Germinal center (tissue), 1 donor: ENCODE measurements at regions not wholly inside any gene's neighbourhood (a gene's known extent, or its start where the extent isn't known, plus 50 kb on each side); places are given as distances from the start of the nearest gene placed in this dataset.

Experiments used
- DNase-seq: peaks from one replicate; pipeline ENCODE4 v3.0.0; 2012; ENCODE audit warnings: mixed read lengths, low spot score

DNA sequence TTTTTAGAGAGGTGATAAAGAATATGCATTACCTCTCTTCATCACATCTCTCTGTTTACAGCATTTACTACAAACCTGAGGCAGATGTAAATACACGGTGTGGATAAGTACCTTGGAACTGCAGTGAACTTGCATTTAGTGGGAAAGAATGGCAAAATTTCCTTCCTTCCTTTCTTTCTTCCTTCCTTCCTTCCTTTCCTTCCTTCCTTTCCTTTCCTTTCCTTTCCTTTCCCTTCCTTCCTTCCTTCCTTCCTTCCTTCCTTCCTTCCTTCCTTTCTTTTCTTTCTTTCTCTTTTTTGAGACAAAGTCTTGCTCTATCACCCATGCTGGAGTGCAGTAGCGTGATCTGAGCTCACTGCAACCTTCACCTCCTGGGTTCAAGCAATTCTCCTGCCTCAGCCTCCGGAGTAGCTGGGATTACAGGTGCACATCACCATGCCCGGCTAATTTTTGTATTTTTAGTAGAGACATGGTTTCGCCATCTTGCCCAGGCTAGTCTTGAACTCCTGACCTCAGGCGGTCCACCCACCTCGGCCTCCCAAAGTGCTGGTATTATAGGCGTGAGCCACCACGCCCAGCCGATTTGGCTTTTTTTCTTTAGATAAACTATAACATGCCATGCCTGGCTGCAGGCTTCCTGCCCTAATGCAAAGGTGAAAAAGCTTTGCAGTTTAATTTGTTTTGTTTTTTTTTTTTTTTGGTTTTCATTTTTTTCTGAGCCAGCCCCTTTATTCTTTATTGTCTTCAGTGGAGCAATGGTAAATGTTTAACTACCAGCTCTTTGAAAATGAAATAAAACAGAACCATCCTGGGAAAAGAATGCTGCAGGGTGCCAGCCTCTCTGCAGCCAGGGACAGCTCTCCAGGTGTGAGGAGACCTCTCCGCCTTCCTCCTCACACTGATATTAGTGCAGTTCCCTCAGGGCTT, 64.2 kb upstream of the NEDD9 start:
- DNase-seq = no peak

DNA sequence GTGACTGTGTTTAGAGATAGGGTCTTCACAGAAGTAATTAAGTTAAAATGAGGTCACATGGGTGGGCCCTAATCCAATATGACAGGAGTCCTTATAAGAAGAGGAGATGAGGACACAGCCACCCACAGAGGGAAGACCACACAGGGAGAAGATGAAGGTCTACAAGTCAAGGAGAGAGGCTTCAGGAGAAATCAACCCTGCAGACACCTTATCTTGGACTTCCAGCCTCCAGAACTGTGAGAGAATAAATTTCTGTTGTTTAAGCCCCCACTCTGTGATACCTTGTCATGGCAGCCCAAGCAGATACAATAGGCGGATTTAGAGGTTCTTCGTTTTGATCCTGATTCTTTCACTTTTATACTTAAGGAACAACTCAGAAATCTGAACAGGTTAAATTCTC, 63.5 kb upstream of the NEDD9 start:
- DNase-seq = no peak

DNA sequence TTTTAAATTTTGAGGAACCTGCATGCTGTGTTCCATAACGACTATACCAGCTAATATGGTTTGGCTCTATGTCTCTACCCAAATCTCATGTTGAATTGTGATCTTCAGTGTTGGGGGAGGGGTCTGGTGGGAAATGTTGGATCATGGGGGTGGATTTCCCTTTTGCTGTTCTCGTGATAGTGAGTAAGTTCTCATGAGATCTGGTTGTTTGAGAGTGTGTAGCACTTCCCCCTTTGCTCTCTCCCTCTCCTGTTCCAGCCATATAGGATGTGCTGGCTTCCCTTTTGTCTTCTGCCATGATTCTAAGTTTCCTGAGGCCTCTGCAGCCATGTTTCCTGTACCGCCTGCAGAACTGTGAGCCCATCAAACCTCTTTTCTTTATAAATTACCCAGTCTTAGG, 61.8 kb upstream of the NEDD9 start:
- DNase-seq = no peak

DNA sequence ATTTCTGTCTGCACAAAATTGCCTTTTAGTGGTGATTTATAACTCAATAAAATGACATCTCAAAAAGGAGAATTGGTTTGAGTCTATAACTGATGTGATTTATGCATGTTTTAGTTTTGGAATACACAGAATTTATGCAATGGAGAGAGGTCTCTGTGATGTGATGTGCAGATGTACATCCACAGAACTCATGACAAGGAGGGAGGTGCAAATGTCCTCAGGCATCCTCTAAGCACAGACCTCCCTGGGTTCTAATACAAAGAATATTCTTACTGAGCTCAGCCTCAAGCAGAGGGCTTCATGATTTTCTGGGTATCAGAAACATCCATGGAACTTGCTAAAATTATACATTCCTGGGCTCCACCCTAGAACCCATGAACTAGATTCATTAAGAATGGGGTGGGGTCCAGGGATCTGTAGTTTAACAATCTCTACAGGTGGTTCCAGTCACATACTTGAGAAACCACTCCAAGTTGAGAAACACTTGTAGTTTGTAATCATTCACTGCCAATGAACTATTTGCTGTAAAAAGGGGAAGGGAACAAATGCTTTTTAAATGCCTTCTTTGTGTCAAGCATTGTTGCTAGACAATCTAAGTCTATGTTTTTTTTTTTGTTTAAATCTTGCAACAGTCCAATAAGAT, 60.2 kb upstream of the NEDD9 start:
- no peak for DNase-seq

DNA sequence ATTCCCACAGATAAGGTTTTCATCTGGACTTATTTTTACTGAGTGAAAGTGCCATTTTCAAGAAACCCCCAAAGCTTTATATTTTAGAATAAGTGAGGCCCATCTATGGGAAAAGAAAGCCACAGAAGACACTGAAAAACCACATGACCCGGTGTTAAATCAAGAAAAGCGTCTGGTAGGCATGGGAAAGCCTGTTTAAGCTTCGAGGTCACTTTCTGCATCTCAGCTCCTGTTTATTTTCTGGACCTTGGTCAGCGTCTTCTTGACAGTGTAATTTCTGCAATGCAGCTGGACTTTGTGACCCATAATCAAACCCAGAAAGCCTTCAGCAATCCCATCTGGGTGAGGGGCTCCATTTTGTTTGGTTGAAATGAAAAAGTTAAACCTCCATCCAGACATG, 59.6 kb upstream of the NEDD9 start:
- DNase-seq = no peak

DNA sequence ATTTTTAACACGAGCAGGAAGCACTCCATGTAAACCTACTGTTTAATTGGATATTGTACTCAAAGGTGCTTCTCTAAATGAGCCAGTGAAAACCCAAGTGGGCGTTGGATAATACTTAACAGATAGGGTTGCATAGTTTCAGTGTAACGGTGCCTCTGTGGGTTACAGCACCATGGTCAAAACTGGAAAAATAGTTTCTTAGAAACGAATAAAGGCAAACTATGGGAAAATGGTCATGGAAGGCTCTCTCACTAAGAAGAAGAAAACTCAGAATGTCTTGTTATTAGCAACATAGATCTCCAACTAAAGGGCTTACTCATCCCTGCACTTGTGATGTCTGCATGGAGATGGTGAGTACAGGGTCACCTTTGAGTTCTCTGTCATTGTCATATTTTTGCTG, 59.1 kb upstream of the NEDD9 start:
- DNase-seq = no peak

DNA sequence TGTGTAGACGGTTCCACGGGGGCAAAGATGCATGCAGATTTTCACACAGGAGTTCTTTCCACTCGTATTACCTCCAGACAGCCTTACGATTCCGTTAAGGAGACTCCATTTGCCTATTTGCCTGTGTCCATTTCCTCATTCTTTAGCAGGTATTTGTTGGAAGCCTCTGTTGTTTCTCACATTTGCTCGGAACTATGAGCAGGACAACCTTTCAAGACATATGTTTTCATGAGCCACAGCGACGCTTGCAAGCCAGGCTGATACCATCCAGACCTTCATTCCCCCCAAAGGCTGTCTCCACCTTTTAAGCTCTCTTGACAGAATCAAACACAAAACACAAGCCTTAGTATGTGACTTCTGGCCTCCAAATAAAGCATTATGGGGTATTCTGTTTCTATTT, 57.6 kb upstream of the NEDD9 start:
- no peak for DNase-seq

DNA sequence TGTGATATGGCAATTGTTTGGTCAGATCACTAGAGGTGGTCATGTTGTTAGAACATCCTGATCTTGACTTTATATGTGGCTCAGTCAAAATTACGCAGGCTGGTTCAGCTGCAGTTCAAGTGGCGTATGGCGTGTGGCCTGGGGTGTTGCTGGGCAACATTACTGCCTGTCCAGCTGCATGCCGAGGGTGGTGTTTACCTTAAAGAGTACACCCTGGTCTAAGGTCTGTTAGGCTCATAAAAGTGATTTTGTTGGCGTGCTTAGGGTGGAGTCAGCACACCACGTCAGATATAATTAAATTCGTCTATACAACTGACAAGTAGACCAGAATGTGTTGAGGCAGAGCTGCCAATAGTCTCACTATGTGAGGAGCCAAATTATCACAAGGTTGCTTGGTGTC, 55.6 kb upstream of the NEDD9 start:
- DNase-seq = no peak

DNA sequence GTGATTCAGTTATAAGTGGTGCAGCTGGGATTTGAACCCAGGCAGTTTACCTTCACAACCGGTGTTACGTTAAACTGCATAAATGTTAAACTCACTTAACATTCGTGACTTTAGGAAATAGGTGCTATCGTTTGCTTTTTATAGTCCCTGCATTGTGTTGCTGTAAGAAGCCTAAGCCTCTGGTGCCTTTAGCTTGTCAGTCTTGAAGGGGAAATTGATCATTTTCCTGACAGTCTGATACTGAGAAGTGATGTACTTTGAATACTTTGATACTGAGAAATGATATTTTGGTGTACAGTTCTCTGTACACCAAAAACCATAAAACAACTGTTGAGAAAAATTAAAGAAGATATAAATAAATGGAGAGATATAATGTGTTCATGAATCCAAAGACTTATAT, 52.5 kb upstream of the NEDD9 start:
- DNase-seq = no peak

DNA sequence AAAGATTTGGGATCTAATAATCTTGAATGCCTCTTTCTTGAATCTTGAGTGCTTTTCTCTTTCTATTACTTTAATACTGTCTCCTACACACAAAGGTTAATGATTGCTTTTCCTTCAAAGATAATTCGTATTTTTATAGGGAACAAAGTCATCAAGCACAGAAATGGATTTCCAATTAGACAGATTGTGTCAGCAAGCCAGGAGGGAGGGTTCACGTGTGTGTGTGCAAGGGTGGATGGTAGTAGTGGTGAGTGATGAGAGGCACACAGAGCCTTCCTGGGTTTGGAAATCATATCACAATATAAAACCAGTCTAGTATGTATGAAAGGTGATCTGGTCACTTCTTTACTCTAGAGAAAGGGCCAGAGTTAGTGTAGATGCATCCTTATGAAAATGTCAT, 51.2 kb upstream of the NEDD9 start:
- no peak for DNase-seq

DNA sequence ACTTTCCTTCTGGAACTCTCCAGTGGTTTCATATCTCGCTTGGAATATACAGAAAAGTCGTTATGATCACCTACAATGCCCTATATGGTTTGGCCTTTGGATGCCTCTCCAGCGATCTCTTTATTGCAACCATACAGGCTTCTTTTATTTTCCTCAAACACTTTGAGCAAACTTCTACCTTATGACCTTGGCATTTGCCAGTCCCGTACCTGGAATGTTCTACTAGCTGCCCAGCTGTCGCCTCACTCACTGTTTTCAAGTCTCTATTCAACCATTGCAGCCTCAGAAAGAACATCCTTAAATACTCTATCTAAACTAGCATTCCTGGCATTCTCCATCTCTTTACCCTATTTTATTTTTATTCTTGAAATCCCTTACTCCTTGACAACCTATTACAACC, 50.4 kb upstream of the NEDD9 start:
- DNase-seq = no peak
